Tibial nerve (tissue), 4 donors: ENCODE measurements at regions not wholly inside any gene's neighbourhood (a gene's known extent, or its start where the extent isn't known, plus 50 kb on each side); places are given as distances from the start of the nearest gene placed in this dataset.

ENCODE experiments used
- DNase-seq, 2 donors: peaks; one replicate each; pipeline ENCODE4 v3.0.0-alpha.2; 2019; ENCODE audit warnings: low spot score in 2 of 2
- H3K27ac ChIP-seq, 4 donors: fragments of 200-600 bp; sonication (generic) in 3 of 4; one replicate each; pipeline ENCODE4 v1.5.1; 2017 to 2019; ENCODE audit warnings: mild to moderate bottlenecking in 1 of 4
- H3K27me3 ChIP-seq, 2 donors: fragments of 200-600 bp; sonication (generic) in 1 of 2; one replicate each; pipeline versions ENCODE4 v1.5.1 to v1.6.0; 2017 to 2019
- H3K36me3 ChIP-seq, 3 donors: fragments of 200-600 bp; sonication (generic); one replicate each; pipeline ENCODE4 v1.5.1; 2018 to 2019
- H3K4me1 ChIP-seq, 4 donors: fragments of 200-600 bp; sonication (generic) in 3 of 4; one replicate each; pipeline ENCODE4 v1.5.1; 2017 to 2019
- H3K4me3 ChIP-seq, 4 donors: fragments of 200-600 bp; sonication (generic) in 3 of 4; one replicate each; pipeline ENCODE4 v1.5.1; 2017 to 2019; ENCODE audit warnings: mild to moderate bottlenecking in 1 of 4, moderate library complexity in 1 of 4
- H3K9me3 ChIP-seq, 4 donors: fragments of 200-600 bp; sonication (generic) in 3 of 4; one replicate each; pipeline ENCODE4 v1.5.1; 2017 to 2019
- EP300 ChIP-seq, 2 donors: sonication (generic); formaldehyde crosslinking; IDR thresholded peaks; one replicate each; pipeline ENCODE4 v1.6.1; 2017; ENCODE audit warnings: antibody characterized with exemption in 2 of 2, mild to moderate bottlenecking in 1 of 2
- POLR2A ChIP-seq, 2 donors: fragments of 450-650 bp; IDR thresholded peaks; one replicate each; pipeline ENCODE4 v1.6.1; 2017; ENCODE audit warnings: antibody characterized with exemption in 2 of 2, mild to moderate bottlenecking in 2 of 2, moderate library complexity in 2 of 2
- WGBS, 2 donors: methylation state at CpG; one replicate each; pipeline ENCODE4 v1.1.5; 2018; 5-methylcytosine and 5-hydroxymethylcytosine counted together
- TF ChIP-seq, protein P1 (sequence below), 5 experiments: fragments of 200-600 bp in 3 of 5; fragments of 450-650 bp in 2 of 5; sonication (generic) in 3 of 5; IDR thresholded peaks; one replicate each; pipeline ENCODE4 v1.5.1; 2016 to 2019; ENCODE audit warnings: antibody characterized with exemption in 5 of 5, mild to moderate bottlenecking in 3 of 5, moderate library complexity in 2 of 5

DNA sequence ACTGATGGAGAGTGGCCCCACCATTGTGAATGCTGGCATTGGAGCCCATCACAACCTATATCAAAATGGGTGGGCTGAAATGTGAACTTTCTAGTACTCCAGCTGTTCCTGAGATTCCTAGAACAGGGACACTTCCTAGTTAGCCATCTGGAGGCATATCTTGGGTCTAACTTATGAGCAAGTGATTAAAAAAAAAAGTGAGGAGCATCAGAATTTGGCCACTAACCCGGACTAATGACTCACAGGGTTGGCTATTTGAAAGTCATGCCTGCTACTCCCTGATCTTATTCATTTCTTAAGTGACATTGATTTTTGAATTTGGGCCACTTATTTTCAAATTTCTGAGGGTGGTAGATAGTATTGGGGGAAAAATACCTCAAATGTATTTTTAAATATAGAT lies 216.6 kb downstream of the HRH4 start:
- no peak overlapping the region for H3K4me3 ChIP-seq
- 79 to 90% methylated on average over 1 of the region's 1 CpG for WGBS, 2 donors
- H3K9me3 ChIP-seq, result peaks cover 0 to 12% (median 0%) of the 10 kb centered on the region in 4 donors
- TF ChIP-seq POLR2A (IDR thresholded peaks at IDR 0.05) (no peak), EP300 (IDR thresholded peaks at IDR 0.05) (no peak)
- TF ChIP-seq, protein P1, sequence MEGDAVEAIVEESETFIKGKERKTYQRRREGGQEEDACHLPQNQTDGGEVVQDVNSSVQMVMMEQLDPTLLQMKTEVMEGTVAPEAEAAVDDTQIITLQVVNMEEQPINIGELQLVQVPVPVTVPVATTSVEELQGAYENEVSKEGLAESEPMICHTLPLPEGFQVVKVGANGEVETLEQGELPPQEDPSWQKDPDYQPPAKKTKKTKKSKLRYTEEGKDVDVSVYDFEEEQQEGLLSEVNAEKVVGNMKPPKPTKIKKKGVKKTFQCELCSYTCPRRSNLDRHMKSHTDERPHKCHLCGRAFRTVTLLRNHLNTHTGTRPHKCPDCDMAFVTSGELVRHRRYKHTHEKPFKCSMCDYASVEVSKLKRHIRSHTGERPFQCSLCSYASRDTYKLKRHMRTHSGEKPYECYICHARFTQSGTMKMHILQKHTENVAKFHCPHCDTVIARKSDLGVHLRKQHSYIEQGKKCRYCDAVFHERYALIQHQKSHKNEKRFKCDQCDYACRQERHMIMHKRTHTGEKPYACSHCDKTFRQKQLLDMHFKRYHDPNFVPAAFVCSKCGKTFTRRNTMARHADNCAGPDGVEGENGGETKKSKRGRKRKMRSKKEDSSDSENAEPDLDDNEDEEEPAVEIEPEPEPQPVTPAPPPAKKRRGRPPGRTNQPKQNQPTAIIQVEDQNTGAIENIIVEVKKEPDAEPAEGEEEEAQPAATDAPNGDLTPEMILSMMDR (IDR thresholded peaks at IDR 0.05), result no peak
- DNase-seq, result no peak
- H3K4me1 ChIP-seq, result no peaks in the 10 kb centered on the region
- no peaks in the 10 kb centered on the region for H3K27me3 ChIP-seq
- no peaks in the 10 kb centered on the region for H3K36me3 ChIP-seq
- no peak overlapping the region for H3K27ac ChIP-seq

DNA sequence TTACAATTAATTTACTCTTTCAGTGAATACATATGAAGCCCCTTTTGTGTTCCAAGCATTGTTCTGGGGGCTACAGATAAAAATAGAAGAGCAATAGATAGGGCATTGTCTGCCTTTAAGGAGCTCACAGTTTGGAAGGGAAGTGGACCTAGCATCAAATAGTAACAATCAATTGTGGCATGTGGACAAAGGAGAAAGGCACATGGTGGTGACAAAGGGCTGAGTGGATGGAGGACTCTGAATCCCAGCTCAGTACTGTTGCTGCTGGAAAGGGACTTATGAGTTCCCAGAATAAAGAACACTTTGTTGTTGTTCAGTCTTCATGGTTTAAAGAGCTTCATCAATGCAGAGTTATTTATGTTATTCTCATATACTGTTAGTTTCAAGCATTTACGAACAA lies 217.7 kb downstream of the HRH4 start:
- Histone ChIP-seq H3K36me3 (no peaks in the 10 kb centered on the region), H3K4me3 (no peak overlapping the region), H3K27me3 (no peaks in the 10 kb centered on the region), H3K27ac (no peak overlapping the region), H3K4me1 (no peaks in the 10 kb centered on the region), H3K9me3 (peaks cover 0 to 18% (median 0%) of the 10 kb centered on the region in 4 donors)
- 41 to 57% methylated on average over 1 of the region's 1 CpG for WGBS, 2 donors
- DNase-seq, result no peak
- TF ChIP-seq, protein P1 (IDR thresholded peaks at IDR 0.05), result no peak
- TF ChIP-seq EP300 (IDR thresholded peaks at IDR 0.05), result no peak
- TF ChIP-seq POLR2A (IDR thresholded peaks at IDR 0.05), result no peak

DNA sequence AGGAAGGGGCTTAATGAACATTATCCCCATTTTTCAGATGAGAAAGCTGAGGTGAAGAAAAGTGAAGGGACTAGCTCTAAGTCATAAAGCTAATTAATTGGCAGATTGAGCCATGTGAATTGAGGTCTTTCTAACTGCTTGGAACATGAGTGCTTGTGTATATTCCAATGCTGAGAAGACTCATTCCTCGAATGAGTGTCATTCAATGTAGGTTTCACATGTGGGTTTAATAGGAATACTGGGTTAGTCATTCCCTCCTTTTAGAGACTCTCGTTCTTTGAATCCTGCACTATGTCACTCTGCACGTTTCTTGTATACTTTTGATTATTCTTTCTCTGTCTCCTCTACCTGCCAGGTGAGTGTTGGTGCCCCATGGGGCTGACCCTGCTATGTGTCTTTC lies 218.2 kb downstream of the HRH4 start:
- no peak for DNase-seq
- Histone ChIP-seq H3K4me3 (no peak overlapping the region), H3K36me3 (no peaks in the 10 kb centered on the region), H3K27ac (no peak overlapping the region), H3K27me3 (no peaks in the 10 kb centered on the region), H3K4me1 (no peaks in the 10 kb centered on the region), H3K9me3 (peaks cover 0 to 18% (median 0%) of the 10 kb centered on the region in 4 donors)
- no peak for TF ChIP-seq EP300 (IDR thresholded peaks at IDR 0.05)
- TF ChIP-seq, protein P1 (IDR thresholded peaks at IDR 0.05), result no peak
- TF ChIP-seq POLR2A (IDR thresholded peaks at IDR 0.05), result no peak
- 88 to 92% methylated on average over 3 of the region's 3 CpGs for WGBS, 2 donors

DNA sequence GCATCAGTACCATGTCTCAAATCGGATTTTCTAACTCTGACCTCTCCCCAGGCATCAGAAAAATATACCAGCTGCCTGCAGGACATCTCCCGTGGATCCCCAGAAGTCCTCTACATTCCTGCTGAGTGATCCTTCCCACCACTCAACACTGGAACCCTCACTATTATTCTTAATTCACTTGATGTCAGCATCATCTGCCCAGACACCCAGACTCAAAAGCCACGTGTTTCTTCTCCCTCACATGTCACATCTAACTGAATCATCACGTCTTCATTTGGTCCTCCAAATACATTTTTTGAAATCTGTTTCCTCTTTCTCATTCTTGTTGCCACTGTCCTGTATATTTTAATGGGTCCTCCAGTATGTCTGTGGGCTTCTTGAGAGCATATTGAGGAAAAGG lies 218.6 kb downstream of the HRH4 start:
- H3K4me1 ChIP-seq, result no peaks in the 10 kb centered on the region
- H3K27me3 ChIP-seq, result no peaks in the 10 kb centered on the region
- WGBS, 2 donors, result 77% methylated on average over 4 of the region's 4 CpGs
- peaks cover 0 to 18% (median 0%) of the 10 kb centered on the region in 4 donors for H3K9me3 ChIP-seq
- no peak overlapping the region for H3K27ac ChIP-seq
- H3K4me3 ChIP-seq, result no peak overlapping the region
- TF ChIP-seq POLR2A (IDR thresholded peaks at IDR 0.05) (no peak), EP300 (IDR thresholded peaks at IDR 0.05) (no peak)
- TF ChIP-seq, protein P1 (IDR thresholded peaks at IDR 0.05), result no peak
- DNase-seq, result no peak
- H3K36me3 ChIP-seq, result no peaks in the 10 kb centered on the region

GRCh38 chr18:24683925-24684324 lies 223.5 kb downstream of the HRH4 start:
- H3K27me3 ChIP-seq, result no peaks in the 10 kb centered on the region
- no peak overlapping the region for H3K4me3 ChIP-seq
- peaks cover 0 to 4% (median 0%) of the 10 kb centered on the region in 4 donors for H3K4me1 ChIP-seq
- no peaks in the 10 kb centered on the region for H3K36me3 ChIP-seq
- peaks cover 0 to 18% (median 0%) of the 10 kb centered on the region in 4 donors for H3K9me3 ChIP-seq
- TF ChIP-seq EP300 (IDR thresholded peaks at IDR 0.05) (no peak), POLR2A (IDR thresholded peaks at IDR 0.05) (no peak)
- TF ChIP-seq, protein P1 (IDR thresholded peaks at IDR 0.05), result no peak
- 85 to 89% methylated on average over 1 of the region's 1 CpG for WGBS, 2 donors
- no peak for DNase-seq
- no peak overlapping the region for H3K27ac ChIP-seq
